ENCODE measurements at regions not wholly inside any gene's neighbourhood (a gene's known extent, or its start where the extent isn't known, plus 50 kb on each side); places are given as distances from the start of the nearest gene placed in this dataset.

DNA sequence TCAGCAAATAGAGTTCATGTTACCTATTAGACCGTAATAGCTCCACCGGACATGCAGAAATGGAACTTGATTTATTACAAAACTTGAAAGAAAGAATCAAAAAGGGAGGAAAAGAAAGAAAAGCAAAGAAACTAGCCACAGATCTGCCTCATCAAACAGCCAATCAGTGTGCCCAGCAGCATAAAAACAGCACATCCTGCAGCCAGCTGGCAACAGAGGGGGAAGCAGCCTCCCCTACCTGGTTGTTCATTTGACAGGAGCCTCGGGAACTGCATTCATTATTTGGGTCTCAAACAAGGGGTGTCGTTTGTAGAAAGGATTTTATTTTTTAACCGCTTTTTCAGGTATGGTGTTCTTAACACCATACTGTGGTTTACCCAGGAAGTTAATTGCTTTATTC, 181.5 kb upstream of the TOPAZ1 start:
- intact Hi-C loops (cut with DNase I): no loop called here
- ATAC-seq: no peak

DNA sequence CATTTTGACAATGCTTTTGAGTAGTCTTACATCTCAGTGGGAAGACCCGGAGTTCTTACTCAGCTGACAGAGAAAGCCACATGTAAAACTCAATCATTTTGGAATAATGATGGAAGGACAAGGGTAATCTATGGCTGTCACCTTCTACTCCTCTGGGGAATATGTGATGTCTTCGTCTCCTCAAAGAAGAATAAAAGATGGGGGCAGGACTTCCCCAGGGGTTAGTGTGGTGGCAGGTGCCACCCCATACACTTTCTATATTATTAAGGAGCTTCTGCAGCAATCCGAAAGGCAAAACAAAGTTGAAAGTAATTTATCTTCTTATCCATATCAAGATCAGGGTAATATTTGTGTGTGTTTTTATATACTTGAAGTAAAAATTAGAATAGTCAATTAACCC, 180.4 kb upstream of the TOPAZ1 start:
- DNase-seq (ENCODE audit: low spot score): no peak
- ATAC-seq: no peak
- intact Hi-C loops (cut with DNase I): no loop called here

More for the DNA sequence above, 181.5 kb upstream of the TOPAZ1 start:
- no peak for DNase-seq (ENCODE audit: low spot score)

DNA sequence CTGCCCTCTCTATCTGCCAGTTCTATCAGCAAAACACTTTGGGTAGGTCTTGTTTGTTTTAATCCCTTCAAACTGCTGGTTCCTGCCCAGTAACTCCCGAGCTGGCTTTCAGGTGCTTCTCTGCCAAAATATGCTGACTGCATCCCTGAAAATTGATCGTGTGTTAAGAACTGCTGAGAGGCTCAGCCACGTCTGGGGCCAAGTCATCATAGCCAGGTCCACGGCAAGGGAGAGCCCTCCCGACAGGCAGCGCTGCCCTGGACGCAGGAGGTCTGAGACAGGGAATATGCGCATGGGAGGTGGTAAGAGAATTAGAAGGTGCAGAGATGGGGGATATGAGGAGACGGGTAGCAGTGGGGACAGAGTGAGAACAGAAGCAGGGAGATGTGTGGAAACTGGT, 179.7 kb upstream of the TOPAZ1 start:
- no peak for ATAC-seq
- DNase-seq (ENCODE audit: low spot score): no peak
- intact Hi-C loops (cut with DNase I): no loop called here

DNA sequence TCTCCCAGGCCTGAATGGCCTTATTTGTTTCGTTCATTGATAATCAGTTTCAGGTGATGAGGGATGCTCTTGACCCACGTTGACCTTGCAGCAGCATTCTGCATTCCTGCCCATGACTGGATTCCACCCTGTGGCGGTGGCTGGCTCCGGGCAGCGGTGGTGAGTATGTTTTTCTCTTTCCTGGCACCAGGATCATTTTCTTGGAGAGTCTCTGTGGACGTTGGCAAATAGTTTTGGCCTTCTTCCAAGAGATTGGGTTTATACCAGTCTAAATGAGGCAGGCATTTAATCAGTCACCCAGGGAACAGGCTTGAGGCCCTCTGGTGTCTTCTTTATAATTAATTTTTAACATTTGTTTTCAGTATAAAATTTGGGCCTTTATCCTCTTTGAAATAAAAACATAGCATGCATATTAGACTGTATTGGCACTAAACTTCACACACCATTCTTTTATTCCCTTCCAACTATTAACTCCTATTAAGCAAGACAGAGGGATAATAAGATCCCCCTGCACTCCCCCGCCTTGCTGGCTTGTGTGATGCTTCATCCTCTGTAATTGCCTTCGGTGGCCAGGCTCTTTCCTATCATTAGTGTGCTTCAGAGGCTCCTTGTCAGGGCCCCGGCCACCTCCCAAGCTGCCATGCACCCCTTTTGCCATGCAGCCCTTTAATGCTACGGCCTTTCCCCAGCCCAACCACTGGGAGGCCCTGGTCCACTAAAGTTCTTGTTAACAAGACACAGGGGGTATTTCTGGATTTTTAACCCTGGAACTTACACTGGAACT, 176.2 kb upstream of the TOPAZ1 start:
- intact Hi-C loops (cut with DNase I): no loop called here
- ATAC-seq (no peak), DNase-seq (ENCODE audit: low spot score) (no peak)

DNA sequence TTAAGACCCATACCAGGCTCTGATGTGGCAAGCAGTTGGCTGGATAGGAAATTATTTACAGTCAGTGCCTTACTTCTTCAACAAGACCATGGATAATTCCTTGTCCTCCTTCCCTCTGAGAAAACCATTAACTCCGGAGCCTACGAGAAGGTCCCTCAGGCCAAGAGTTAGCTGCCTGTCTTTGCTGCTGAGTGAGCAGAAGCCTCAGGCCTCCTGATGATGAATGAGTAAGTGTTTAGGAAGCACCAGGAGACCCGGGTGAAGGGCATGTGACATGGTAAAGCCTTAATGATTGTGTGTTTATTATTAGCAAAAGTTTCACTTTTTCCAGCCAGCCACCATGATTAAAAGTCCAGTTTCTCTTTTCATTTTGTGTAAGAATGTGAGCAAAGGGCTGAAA, 174.9 kb upstream of the TOPAZ1 start:
- no peak for ATAC-seq
- intact Hi-C loops (cut with DNase I): no loop called here

DNA sequence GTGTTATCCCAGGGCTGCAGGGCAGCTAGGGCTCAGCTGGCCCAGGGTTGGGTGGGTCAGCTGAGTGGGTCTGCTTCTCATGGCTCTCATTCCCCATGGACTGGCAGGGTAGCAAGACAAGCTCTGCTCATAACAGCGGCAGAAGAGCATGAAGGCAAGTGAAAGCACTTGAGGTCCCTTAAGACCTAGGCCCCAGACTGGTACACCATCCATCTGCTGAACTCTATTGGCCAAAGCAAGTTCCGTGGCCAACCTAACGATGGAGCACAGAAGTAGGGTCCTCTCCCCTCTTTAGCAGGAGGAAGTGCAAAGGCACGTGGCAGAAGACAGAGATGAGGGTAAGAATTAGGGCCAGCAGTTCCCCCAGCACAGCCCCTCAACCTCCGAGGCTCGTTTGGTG, 174.3 kb upstream of the TOPAZ1 start:
- no peak for DNase-seq (ENCODE audit: low spot score)
- no peak for ATAC-seq
- intact Hi-C loops (cut with DNase I): no loop called here

More for the DNA sequence above, 174.9 kb upstream of the TOPAZ1 start:
- DNase-seq (ENCODE audit: low spot score): no peak

DNA sequence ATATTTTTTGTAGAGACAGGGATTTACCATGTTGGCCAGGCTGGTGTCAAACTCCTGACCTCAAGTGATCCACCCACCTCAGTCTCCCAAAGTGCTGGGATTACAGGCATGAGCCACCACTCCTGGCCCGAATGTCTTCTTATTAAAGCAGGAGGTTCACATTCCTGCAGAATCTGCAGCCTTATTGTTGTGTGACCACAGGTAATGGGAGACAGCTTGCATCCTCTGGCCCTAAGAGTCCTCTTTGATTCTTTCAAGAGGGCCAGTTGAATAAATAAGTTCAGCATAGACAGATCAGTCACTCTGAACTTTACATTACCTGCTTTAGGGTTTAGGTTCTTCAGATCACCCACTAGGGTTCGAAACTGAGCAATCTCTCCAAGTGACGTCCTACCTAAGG, 172.9 kb upstream of the TOPAZ1 start:
- ATAC-seq: no peak
- intact Hi-C loops (cut with DNase I): no loop called here
- DNase-seq (ENCODE audit: low spot score): no peak

DNA sequence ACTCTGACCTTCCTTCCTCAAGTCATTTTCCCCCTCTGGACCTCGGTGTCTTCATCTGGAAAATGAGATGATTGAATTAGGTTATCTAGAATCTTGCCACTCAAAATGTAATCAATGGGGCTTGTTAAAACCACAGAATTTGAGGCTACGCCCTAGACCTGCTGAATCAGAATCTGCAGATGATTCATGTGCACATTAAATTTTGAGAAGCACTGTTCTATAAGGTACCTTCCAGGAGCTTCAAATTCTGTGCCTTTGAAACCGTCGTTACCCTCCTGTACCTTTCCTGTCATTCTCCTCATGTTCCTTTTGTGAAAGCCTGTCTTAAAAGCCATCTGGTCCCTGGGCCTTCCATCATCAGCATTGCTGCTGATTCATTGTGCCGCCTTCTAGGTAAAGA, 172.4 kb upstream of the TOPAZ1 start:
- no peak for DNase-seq (ENCODE audit: low spot score)
- intact Hi-C loops (cut with DNase I): no loop called here

DNA sequence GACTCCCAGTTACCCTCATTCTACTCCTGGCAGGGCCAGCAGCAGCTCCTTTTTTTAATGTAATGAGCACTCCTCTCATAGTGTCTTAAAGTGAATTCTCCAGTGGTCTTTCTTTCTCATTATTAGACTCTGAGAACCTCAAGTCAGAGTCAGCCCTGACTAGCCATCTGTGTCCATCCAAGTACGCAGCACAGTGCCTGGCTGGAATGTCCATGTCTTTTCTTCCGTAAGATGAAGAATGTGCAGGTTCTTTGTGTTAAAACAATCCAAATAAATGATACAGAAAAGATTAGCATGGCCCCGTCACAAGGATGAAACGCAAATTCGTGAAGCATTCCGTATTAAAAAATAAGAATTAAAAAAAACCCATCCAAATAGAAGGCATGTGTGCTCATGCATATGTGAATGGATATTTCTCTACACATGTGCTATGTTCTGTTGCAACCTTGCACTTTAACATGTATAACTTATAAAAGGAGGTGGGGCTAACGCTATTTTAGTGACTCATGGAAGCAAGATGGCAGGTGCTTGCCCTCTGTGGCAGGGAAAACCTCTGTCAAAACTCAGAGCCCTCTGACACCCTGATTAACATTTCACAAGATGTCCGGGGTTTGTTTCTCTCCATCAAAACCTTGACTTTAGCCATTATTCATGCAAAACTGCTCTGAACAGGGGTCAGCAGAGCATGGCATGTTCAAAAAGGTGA, 170.7 kb upstream of the TOPAZ1 start:
- intact Hi-C loops (cut with DNase I): no loop called here
- ATAC-seq: no peak
- no peak for DNase-seq (ENCODE audit: low spot score)

More for the DNA sequence above, 172.4 kb upstream of the TOPAZ1 start:
- ATAC-seq: no peak

DNA sequence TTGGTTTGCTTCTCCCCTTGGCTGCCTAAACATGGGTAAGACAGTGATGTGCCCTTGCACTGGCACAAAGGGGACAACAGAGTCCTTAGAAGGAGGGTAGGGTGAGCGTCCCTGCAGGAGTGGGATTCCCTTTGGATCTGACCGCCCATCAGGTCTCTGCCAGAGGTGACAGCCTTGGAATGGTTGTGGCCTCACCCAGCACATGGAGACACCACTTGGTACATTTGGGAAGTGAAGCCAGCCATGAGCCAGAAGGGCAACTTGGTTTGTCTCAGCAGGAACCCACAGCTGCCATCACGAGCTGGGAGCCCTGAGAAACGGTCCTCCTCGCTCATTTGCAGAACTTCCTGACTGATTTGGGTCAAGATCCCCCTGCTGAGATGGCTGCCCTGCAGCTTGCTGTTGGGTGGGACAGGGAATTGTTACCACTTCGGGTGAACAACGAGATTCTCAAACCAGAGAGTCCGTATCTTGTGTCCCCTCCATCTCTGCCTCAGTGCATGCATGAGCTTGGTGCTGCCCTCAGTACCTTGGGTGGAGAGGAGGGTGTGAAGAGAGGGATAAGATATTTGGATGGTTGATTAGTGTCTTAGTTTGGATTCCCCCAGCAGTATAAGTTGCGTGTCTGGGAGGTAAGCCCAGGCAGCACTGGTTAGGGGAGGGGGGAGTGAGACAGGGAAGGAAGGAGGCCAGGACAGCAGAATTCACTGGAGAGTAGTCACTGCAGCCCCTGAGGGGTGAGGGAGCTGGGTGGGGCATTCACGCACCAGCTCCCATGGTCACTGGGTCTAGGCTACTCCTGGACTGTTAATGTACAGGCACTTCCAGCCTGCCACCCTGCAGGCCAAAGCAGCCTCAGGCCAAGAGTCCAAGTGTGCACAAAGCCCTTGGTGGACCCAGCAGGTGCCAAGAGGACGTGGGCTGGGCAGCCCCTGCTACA, 168.8 kb upstream of the TOPAZ1 start:
- intact Hi-C loops (cut with DNase I): no loop called here
- no peak for DNase-seq (ENCODE audit: low spot score)
- ATAC-seq: no peak

DNA sequence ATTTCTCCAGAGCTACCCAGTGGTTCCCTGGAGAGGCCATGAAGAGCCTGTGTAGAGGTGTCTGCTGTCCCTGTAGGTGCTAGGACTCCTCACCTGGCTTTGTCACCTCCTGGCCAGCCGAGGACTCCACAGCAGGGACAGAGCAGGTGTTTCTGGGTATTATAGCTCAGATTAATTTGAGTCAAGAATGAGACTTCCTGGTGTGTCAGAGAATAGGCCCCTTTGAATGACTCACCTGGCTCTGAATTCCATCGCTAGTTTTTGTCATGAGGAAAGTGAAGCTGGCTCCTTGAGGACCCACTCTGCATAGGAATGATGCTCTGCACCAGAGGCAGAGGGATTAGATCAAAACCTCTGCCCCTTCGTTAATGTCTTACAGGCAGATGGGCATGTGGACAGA, 167.5 kb upstream of the TOPAZ1 start:
- DNase-seq (ENCODE audit: low spot score) (no peak), ATAC-seq (no peak)
- intact Hi-C loops (cut with DNase I): no loop called here

DNA sequence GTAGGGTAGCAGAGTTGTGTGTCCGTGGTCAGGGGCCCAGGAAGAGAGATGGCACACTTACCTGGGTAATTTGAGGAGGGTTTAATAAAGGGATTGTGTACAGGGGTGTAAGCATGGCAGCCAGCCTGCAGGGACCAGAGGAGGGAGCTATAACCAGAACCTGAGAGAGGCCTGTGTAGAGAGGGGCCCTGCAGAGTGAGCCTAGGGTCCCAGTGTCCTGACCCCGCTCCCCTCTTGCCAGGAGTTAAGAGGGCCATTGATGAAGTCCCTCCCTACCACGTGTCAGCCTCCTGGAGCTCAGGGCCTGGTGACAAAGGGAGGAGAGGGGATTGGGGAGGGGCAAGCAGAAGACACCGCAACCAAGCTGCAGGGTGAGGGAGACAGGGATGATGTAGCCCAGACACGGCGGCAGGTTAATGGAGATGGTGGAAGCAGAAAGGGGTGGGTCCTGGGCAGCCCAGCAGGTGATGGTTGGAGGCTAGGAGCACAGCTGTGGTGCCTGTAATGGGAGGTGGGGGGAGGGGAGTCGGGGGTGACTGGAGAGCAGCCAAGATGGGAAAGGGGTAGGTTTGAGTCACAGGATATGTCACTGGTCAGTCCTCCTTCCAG, 165.4 kb upstream of the TOPAZ1 start:
- ATAC-seq (no peak), DNase-seq (ENCODE audit: low spot score) (no peak)
- intact Hi-C loops (cut with DNase I): no loop called here

DNA sequence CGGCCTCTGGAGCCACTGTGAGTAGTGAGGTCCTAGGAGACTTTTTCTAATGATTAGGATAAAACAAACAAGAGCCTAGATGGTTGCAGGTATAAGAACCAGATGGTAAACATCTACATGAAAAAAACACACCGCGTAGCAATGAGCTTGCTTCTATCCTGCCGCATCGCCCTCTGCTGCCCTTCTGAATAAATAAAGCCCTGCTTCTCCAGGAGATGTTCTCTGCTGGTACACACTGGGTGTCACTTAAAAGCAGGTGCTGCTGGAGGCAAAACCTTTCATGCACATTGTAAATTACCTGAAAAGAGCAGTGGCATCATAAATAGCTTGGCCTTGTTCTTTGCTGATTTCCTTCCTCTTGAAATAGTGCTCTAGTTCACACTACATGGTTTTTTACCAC, 164.4 kb upstream of the TOPAZ1 start:
- intact Hi-C loops (cut with DNase I): no loop called here
- DNase-seq (ENCODE audit: low spot score) (no peak), ATAC-seq (no peak)

DNA sequence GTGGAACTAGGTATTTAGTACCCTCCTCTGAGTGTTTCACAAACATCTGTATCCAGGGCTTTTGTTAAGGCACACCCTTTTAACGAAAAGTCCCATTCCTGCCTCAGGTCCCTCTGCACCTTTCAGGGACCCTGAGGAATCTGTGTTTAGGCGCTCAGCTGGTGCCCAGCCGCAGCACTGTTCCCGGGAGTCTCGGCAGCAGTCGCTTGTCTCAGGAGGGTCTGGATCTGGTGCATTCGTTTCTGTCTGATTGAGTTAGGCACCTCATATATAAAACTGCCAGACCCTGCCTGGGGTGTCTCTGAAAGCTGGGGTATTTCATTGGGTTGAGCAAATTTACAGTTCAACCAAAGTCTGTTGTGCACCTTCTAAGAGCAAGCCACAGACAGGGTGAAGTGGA, 162.8 kb upstream of the TOPAZ1 start:
- no peak for DNase-seq (ENCODE audit: low spot score)
- intact Hi-C loops (cut with DNase I): no loop called here
- ATAC-seq: no peak

DNA sequence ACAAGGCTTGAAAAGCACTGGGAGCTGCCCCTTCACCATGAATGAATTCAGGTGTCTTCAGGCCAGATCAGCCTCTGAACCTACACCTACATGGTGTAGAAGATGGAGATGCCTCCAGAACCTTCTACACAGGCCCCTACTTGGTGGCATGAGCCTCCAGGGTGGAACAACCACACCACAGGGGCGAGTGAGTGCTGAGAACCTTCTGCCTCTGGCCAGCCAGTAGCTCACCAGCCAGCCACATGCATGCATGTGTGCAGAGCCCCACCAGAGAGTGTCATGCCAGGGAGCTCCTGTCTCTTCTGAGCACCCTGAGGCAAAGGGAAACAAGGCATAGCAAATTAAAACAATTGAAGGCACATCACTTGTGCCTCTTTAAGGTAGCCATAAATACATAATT, 161.8 kb upstream of the TOPAZ1 start:
- DNase-seq (ENCODE audit: low spot score) (no peak), ATAC-seq (no peak)
- intact Hi-C loops (cut with DNase I): no loop called here

DNA sequence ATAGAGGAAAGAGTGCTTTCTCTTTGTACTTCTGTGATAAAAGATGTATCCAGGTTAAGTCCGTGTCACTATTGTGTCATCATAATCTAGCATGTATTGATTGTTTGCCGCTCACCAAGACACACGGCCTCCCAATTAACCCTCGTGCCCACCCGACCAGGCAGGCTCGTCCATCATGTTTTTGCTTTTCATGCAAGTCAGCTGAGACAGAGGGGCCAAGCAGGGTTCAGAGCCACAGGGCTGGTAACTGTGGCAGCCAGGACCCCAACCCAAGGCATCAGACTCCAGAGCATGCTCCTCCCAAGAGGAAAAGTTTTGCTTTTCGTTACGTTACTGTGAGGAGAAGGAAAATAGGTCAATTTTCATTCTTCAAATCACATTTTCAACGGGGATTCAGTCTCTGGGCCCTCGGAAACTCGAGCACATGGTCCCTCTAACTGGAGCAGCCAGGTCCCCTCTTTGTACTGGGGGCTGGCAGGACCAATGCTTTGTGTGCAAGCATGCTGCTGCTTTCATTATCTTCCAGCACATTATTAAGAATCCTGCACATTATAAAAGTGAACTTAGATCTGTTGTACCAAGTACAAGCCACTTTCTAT, 161.1 kb upstream of the TOPAZ1 start:
- DNase-seq (ENCODE audit: low spot score): no peak
- intact Hi-C loops (cut with DNase I): no loop called here
- ATAC-seq: no peak

DNA sequence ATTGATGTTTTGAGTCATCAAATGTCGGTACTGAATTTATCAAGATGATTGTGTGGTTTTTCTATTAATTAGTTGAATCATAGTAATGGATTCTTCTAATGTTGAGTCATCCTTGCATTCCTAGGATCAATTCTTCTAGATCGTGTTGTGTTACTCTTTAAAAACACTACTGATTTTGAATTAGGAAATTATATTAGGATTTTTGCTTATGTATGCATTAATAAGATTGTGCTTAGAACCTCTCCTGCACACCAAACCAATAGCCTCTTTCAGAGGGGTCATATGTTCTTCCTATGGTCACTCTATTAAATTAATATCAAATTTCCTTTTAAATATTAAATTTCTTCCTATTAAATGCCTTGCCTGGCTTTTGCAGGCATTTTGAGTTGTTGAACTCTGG, 151.7 kb upstream of the TOPAZ1 start:
- DNase-seq (ENCODE audit: low spot score) (no peak), ATAC-seq (no peak)
- intact Hi-C loops (cut with DNase I): no loop called here

DNA sequence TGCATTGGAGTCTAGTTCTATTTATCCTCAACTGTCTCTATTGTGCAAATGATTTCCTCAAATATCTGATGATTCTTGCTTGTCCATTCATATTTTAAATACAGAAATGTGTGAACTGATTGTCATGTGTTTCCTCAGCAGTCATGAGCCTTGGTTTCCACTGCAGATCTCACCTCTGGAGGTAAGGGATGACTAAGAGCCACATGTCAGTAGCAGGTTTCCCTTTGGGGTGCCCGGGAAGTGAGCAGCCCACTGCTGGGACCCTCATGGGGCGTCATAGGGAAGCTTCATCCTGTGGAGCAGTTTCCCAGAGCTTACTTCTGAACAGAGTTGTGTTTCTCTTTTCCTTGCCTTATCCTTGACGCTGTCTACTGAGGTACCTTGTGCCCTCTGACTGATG, 149.2 kb upstream of the TOPAZ1 start:
- no peak for DNase-seq (ENCODE audit: low spot score)
- no peak for ATAC-seq
- intact Hi-C loops (cut with DNase I): no loop called here

DNA sequence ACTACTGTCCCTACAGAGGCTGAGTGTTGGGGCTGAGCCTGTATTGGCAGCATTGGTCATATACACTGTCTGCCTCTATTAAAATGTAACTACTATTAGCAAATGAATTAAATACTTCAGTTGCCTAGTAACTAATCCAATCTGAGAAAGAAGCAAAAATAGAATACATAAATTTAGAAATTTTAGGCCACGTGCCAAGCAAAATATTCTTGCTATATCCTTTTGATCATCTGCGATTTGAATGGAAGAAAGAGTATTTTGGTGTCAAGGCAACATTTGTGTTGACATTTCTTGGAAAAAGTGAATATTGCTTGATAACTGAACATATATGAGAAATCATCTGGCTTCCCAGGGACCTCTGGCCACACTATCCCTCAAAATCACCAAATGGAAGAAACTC, 148.2 kb upstream of the TOPAZ1 start:
- ATAC-seq (no peak), DNase-seq (ENCODE audit: low spot score) (no peak)
- intact Hi-C loops (cut with DNase I): no loop called here

Measured in sciatic nerve (tissue), 2 donors.